BE2C (cell line): ENCODE measurements at regions not wholly inside any gene's neighbourhood (a gene's known extent, or its start where the extent isn't known, plus 50 kb on each side); places are given as distances from the start of the nearest gene placed in this dataset.

Experiments
- DNase-seq: peaks from one replicate; pipeline ENCODE4 v3.0.0-alpha.2; 2020
- H3K27me3 ChIP-seq: fragments of 250-450 bp; sonication (Bioruptor Pico); 2 replicates; pipeline ENCODE4 v1.5.1; 2020; ENCODE audit warnings: mild to moderate bottlenecking
- H3K36me3 ChIP-seq: fragments of 250-450 bp; sonication (Bioruptor Pico); 2 replicates; pipeline ENCODE4 v1.5.1; 2020; ENCODE audit warnings: mild to moderate bottlenecking
- H3K4me1 ChIP-seq: fragments of 250-450 bp; sonication (Bioruptor Pico); 2 replicates; pipeline ENCODE4 v1.5.1; 2020
- H3K4me3 ChIP-seq: 2 replicates; pipeline ENCODE4 v1.5.1; 2011; ENCODE audit warnings: low read depth, low read length
- H3K9me3 ChIP-seq: fragments of 250-450 bp; sonication (Bioruptor Pico); 2 replicates; pipeline ENCODE4 v1.5.1; 2020
- CTCF ChIP-seq: IDR thresholded peaks from 2 replicates; pipeline ENCODE4 v1.5.1; 2012; ENCODE audit warnings: mild to moderate bottlenecking, low read depth, low read length

GRCh38 chr1:105891308-105891707, 1165.2 kb upstream of the PRMT6 start:
- H3K27me3 ChIP-seq, result no peaks in the 10 kb centered on the region
- no peaks in the 10 kb centered on the region for H3K9me3 ChIP-seq
- H3K4me1 ChIP-seq, result no peaks in the 10 kb centered on the region
- no peaks in the 10 kb centered on the region for H3K36me3 ChIP-seq
- H3K4me3 ChIP-seq, result no peak overlapping the region
- no peak for TF ChIP-seq CTCF
- DNase-seq, result no peak

GRCh38 chr1:105894006-105894405, 1162.5 kb upstream of the PRMT6 start:
- no peak for DNase-seq
- TF ChIP-seq CTCF, result no peak
- Histone ChIP-seq H3K9me3 (no peaks in the 10 kb centered on the region), H3K36me3 (no peaks in the 10 kb centered on the region), H3K4me3 (no peak overlapping the region), H3K4me1 (no peaks in the 10 kb centered on the region), H3K27me3 (no peaks in the 10 kb centered on the region)

GRCh38 chr1:105909811-105910210, 1146.7 kb upstream of the PRMT6 start:
- TF ChIP-seq CTCF, result peak; percentile 51
- DNase-seq, result no peak
- no peaks in the 10 kb centered on the region; the same call in 1 of the 2 replicates for H3K9me3 ChIP-seq
- no peak overlapping the region for H3K4me3 ChIP-seq
- H3K36me3 ChIP-seq, result no peaks in the 10 kb centered on the region
- no peaks in the 10 kb centered on the region for H3K27me3 ChIP-seq
- H3K4me1 ChIP-seq, result no peaks in the 10 kb centered on the region

GRCh38 chr1:105914403-105914802, 1142.1 kb upstream of the PRMT6 start:
- H3K27me3 ChIP-seq, result no peaks in the 10 kb centered on the region
- H3K4me3 ChIP-seq, result no peak overlapping the region
- no peak for TF ChIP-seq CTCF
- H3K4me1 ChIP-seq, result no peaks in the 10 kb centered on the region
- no peaks in the 10 kb centered on the region for H3K9me3 ChIP-seq
- no peaks in the 10 kb centered on the region for H3K36me3 ChIP-seq
- DNase-seq, result peak; percentile 24

- Histone ChIP-seq H3K9me3 (no peaks in the 10 kb centered on the region), H3K36me3 (no peaks in the 10 kb centered on the region), H3K27me3 (no peaks in the 10 kb centered on the region), H3K4me3 (no peak overlapping the region), H3K4me1 (no peaks in the 10 kb centered on the region)
- TF ChIP-seq CTCF, result no peak
- no peak for DNase-seq
These were observed 1121.7 kb upstream of the PRMT6 start for GRCh38 chr1:105934806-105935205.

GRCh38 chr1:105964879-105965278, 1091.6 kb upstream of the PRMT6 start:
- Histone ChIP-seq H3K36me3 (no peaks in the 10 kb centered on the region), H3K4me1 (no peaks in the 10 kb centered on the region), H3K27me3 (no peaks in the 10 kb centered on the region), H3K9me3 (no peaks in the 10 kb centered on the region; the same call in 1 of the 2 replicates), H3K4me3 (no peak overlapping the region)
- DNase-seq, result no peak
- no peak for TF ChIP-seq CTCF
